Keratinocyte (primary cell): ENCODE measurements at regions not wholly inside any gene's neighbourhood (a gene's known extent, or its start where the extent isn't known, plus 50 kb on each side); places are given as distances from the start of the nearest gene placed in this dataset.

Source experiments
- EZH2 ChIP-seq: IDR thresholded peaks from one replicate; pipeline ENCODE4 v1.6.1; 2012; ENCODE audit warnings: inconsistent platforms, mild to moderate bottlenecking, low read length, moderate library complexity
- TF ChIP-seq, protein P1 (sequence below), 3 experiments: IDR thresholded peaks in 1 of 3; conservative IDR thresholded peaks in 1 of 3; optimal IDR thresholded peaks in 1 of 3; 2 replicates in 2 of 3; 3 replicates in 1 of 3; pipeline versions ENCODE3 to v1.5.1; 2011; ENCODE audit warnings: low read length in 3 of 3, mild to moderate bottlenecking in 3 of 3, moderate library complexity in 2 of 3, control low read depth in 1 of 3, inconsistent platforms in 1 of 3; ENCODE audit not compliant: insufficient read depth in 2 of 3; ENCODE audit errors: extremely low read depth in 1 of 3

DNA sequence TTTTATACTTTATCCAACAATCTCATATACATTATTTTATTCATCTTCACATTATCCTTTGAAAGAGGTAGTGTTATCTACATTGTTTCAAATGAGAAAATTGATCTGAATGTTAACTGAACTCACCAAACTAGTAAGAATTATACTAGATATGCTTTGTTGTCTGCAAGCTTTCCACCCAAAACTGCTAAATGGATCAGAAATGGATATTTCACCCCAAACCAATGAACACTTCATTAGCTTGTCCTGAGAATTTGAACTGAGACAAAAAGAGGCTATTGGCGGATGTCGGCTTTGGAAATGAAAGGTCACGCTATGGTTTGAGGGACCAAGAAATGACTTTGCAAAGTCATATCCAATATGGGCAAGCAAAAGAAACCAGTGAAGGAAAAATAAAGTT is 201.9 kb upstream of the TRPM3 start:
- TF ChIP-seq, protein P1, sequence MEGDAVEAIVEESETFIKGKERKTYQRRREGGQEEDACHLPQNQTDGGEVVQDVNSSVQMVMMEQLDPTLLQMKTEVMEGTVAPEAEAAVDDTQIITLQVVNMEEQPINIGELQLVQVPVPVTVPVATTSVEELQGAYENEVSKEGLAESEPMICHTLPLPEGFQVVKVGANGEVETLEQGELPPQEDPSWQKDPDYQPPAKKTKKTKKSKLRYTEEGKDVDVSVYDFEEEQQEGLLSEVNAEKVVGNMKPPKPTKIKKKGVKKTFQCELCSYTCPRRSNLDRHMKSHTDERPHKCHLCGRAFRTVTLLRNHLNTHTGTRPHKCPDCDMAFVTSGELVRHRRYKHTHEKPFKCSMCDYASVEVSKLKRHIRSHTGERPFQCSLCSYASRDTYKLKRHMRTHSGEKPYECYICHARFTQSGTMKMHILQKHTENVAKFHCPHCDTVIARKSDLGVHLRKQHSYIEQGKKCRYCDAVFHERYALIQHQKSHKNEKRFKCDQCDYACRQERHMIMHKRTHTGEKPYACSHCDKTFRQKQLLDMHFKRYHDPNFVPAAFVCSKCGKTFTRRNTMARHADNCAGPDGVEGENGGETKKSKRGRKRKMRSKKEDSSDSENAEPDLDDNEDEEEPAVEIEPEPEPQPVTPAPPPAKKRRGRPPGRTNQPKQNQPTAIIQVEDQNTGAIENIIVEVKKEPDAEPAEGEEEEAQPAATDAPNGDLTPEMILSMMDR (optimal IDR thresholded peaks at IDR 0.05 in 1 of 3, IDR thresholded peaks at IDR 0.05 in 1 of 3, conservative IDR thresholded peaks at IDR 0.05 in 1 of 3; ENCODE audit: extremely low read depth in 1 of 3, insufficient read depth in 2 of 3, low read length in 3 of 3), result no peak
- no peak for TF ChIP-seq EZH2
